Loucy (cell line): ENCODE measurements at regions not wholly inside any gene's neighbourhood (a gene's known extent, or its start where the extent isn't known, plus 50 kb on each side); places are given as distances from the start of the nearest gene placed in this dataset.

ENCODE experiments used
- EZH2phosphoT487 ChIP-seq: fragments of 200-600 bp; IDR thresholded peaks from 2 replicates; pipeline ENCODE4 v1.6.1; 2018; ENCODE audit warnings: antibody characterized with exemption, mild to moderate bottlenecking, moderate library complexity, borderline replicate concordance
- TF ChIP-seq, protein P1 (sequence below): fragments of 200-600 bp; sonication (generic); conservative IDR thresholded peaks from 2 replicates; pipeline ENCODE4 v1.5.1; 2014; ENCODE audit warnings: mild to moderate bottlenecking, antibody characterized with exemption, low read length

DNA sequence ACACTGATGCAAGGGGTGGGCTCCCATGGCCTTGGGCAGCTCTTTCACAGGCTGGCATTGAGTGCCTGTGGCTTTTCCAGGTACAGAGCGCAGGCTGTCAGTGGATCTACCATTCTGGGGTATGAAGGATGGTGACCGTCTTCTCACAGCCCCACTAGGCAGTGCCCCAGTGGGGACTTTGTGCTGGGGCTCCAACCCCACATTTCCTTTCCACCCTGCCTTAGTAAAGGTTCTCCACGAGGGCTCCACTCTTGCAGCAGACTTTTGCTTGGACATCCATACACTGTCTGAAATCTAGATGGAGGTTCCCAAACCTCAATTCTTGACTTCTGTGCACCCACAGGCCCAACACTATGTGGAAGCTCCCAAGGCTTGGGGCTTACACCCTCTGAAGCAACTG lies 107.9 kb upstream of the ECI2 start:
- no peak for TF ChIP-seq EZH2phosphoT487
- TF ChIP-seq, protein P1, sequence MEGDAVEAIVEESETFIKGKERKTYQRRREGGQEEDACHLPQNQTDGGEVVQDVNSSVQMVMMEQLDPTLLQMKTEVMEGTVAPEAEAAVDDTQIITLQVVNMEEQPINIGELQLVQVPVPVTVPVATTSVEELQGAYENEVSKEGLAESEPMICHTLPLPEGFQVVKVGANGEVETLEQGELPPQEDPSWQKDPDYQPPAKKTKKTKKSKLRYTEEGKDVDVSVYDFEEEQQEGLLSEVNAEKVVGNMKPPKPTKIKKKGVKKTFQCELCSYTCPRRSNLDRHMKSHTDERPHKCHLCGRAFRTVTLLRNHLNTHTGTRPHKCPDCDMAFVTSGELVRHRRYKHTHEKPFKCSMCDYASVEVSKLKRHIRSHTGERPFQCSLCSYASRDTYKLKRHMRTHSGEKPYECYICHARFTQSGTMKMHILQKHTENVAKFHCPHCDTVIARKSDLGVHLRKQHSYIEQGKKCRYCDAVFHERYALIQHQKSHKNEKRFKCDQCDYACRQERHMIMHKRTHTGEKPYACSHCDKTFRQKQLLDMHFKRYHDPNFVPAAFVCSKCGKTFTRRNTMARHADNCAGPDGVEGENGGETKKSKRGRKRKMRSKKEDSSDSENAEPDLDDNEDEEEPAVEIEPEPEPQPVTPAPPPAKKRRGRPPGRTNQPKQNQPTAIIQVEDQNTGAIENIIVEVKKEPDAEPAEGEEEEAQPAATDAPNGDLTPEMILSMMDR: no peak
